ENCODE measurements at regions not wholly inside any gene's neighbourhood (a gene's known extent, or its start where the extent isn't known, plus 50 kb on each side); places are given as distances from the start of the nearest gene placed in this dataset.

- no peak overlapping the region for H3K9ac ChIP-seq (ENCODE audit: low read depth, low read length)
- no peaks in the 10 kb centered on the region for H3K36me3 ChIP-seq (ENCODE audit: insufficient read depth, low read length)
- no peaks in the 10 kb centered on the region for H3K9me3 ChIP-seq (ENCODE audit: control insufficient read depth, insufficient read depth, low read length)
- H3K4me1 ChIP-seq (ENCODE audit: insufficient read depth, low read length): no peaks in the 10 kb centered on the region
Observed at GRCh38 chr9:109934857-109935215, 154.8 kb downstream of the PALM2AKAP2 start.

- H3K36me3 ChIP-seq (ENCODE audit: insufficient read depth, low read length): no peaks in the 10 kb centered on the region
- no peaks in the 10 kb centered on the region for H3K4me1 ChIP-seq (ENCODE audit: insufficient read depth, low read length)
- H3K9me3 ChIP-seq (ENCODE audit: control insufficient read depth, insufficient read depth, low read length): no peaks in the 10 kb centered on the region
- no peak overlapping the region for H3K9ac ChIP-seq (ENCODE audit: low read depth, low read length)
Observed at GRCh38 chr9:109935406-109936087, 155.5 kb downstream of the PALM2AKAP2 start.

GRCh38 chr9:109937861-109938453 is 158.0 kb downstream of the PALM2AKAP2 start:
- Histone ChIP-seq H3K4me1 (ENCODE audit: insufficient read depth, low read length) (no peaks in the 10 kb centered on the region), H3K9ac (ENCODE audit: low read depth, low read length) (no peak overlapping the region), H3K36me3 (ENCODE audit: insufficient read depth, low read length) (no peaks in the 10 kb centered on the region), H3K9me3 (ENCODE audit: control insufficient read depth, insufficient read depth, low read length) (no peaks in the 10 kb centered on the region)

- Histone ChIP-seq H3K36me3 (ENCODE audit: insufficient read depth, low read length) (no peaks in the 10 kb centered on the region), H3K9me3 (ENCODE audit: control insufficient read depth, insufficient read depth, low read length) (no peaks in the 10 kb centered on the region), H3K9ac (ENCODE audit: low read depth, low read length) (no peak overlapping the region), H3K4me1 (ENCODE audit: insufficient read depth, low read length) (no peaks in the 10 kb centered on the region)
Observed at GRCh38 chr9:109939698-109940342, 159.8 kb downstream of the PALM2AKAP2 start.

- no peaks in the 10 kb centered on the region for H3K4me1 ChIP-seq (ENCODE audit: insufficient read depth, low read length)
- no peaks in the 10 kb centered on the region for H3K9me3 ChIP-seq (ENCODE audit: control insufficient read depth, insufficient read depth, low read length)
- H3K36me3 ChIP-seq (ENCODE audit: insufficient read depth, low read length): no peaks in the 10 kb centered on the region
- H3K9ac ChIP-seq (ENCODE audit: low read depth, low read length): no peak overlapping the region
Observed at GRCh38 chr9:109940561-109940960, 160.6 kb downstream of the PALM2AKAP2 start.

- H3K9ac ChIP-seq (ENCODE audit: low read depth, low read length): no peak overlapping the region
- no peaks in the 10 kb centered on the region for H3K36me3 ChIP-seq (ENCODE audit: insufficient read depth, low read length)
- no peaks in the 10 kb centered on the region for H3K9me3 ChIP-seq (ENCODE audit: control insufficient read depth, insufficient read depth, low read length)
- H3K4me1 ChIP-seq (ENCODE audit: insufficient read depth, low read length): no peaks in the 10 kb centered on the region
Observed at GRCh38 chr9:109941771-109942170, 161.8 kb downstream of the PALM2AKAP2 start.

GRCh38 chr9:109945573-109945972 is 165.6 kb downstream of the PALM2AKAP2 start:
- Histone ChIP-seq H3K4me1 (ENCODE audit: insufficient read depth, low read length) (no peaks in the 10 kb centered on the region), H3K36me3 (ENCODE audit: insufficient read depth, low read length) (no peaks in the 10 kb centered on the region), H3K9me3 (ENCODE audit: control insufficient read depth, insufficient read depth, low read length) (no peaks in the 10 kb centered on the region), H3K9ac (ENCODE audit: low read depth, low read length) (no peak overlapping the region)

GRCh38 chr9:109948453-109948852 is 168.5 kb downstream of the PALM2AKAP2 start:
- H3K4me1 ChIP-seq (ENCODE audit: insufficient read depth, low read length): no peaks in the 10 kb centered on the region

GRCh38 chr9:109950710-109951443 is 170.9 kb downstream of the PALM2AKAP2 start:
- Histone ChIP-seq H3K9me3 (ENCODE audit: control insufficient read depth, insufficient read depth, low read length) (no peaks in the 10 kb centered on the region), H3K36me3 (ENCODE audit: insufficient read depth, low read length) (no peaks in the 10 kb centered on the region), H3K4me1 (ENCODE audit: insufficient read depth, low read length) (no peaks in the 10 kb centered on the region), H3K9ac (ENCODE audit: low read depth, low read length) (no peak overlapping the region)

More at GRCh38 chr9:109948453-109948852, 168.5 kb downstream of the PALM2AKAP2 start:
- no peaks in the 10 kb centered on the region for H3K9me3 ChIP-seq (ENCODE audit: control insufficient read depth, insufficient read depth, low read length)
- H3K9ac ChIP-seq (ENCODE audit: low read depth, low read length): no peak overlapping the region
- H3K36me3 ChIP-seq (ENCODE audit: insufficient read depth, low read length): no peaks in the 10 kb centered on the region

GRCh38 chr9:109953300-109953699 is 173.3 kb downstream of the PALM2AKAP2 start:
- no peaks in the 10 kb centered on the region for H3K4me1 ChIP-seq (ENCODE audit: insufficient read depth, low read length)
- no peaks in the 10 kb centered on the region for H3K36me3 ChIP-seq (ENCODE audit: insufficient read depth, low read length)
- no peaks in the 10 kb centered on the region for H3K9me3 ChIP-seq (ENCODE audit: control insufficient read depth, insufficient read depth, low read length)
- no peak overlapping the region for H3K9ac ChIP-seq (ENCODE audit: low read depth, low read length)

- no peaks in the 10 kb centered on the region for H3K4me1 ChIP-seq (ENCODE audit: insufficient read depth, low read length)
- H3K9me3 ChIP-seq (ENCODE audit: control insufficient read depth, insufficient read depth, low read length): no peaks in the 10 kb centered on the region
Observed at GRCh38 chr9:109953813-109954497, 174.0 kb downstream of the PALM2AKAP2 start.

GRCh38 chr9:109956717-109957440 is 176.9 kb downstream of the PALM2AKAP2 start:
- no peaks in the 10 kb centered on the region for H3K4me1 ChIP-seq (ENCODE audit: insufficient read depth, low read length)
- no peak overlapping the region for H3K9ac ChIP-seq (ENCODE audit: low read depth, low read length)
- no peaks in the 10 kb centered on the region for H3K36me3 ChIP-seq (ENCODE audit: insufficient read depth, low read length)
- H3K9me3 ChIP-seq (ENCODE audit: control insufficient read depth, insufficient read depth, low read length): no peaks in the 10 kb centered on the region

More at GRCh38 chr9:109953813-109954497, 174.0 kb downstream of the PALM2AKAP2 start:
- H3K36me3 ChIP-seq (ENCODE audit: insufficient read depth, low read length): no peaks in the 10 kb centered on the region
- H3K9ac ChIP-seq (ENCODE audit: low read depth, low read length): no peak overlapping the region

- no peaks in the 10 kb centered on the region for H3K9me3 ChIP-seq (ENCODE audit: control insufficient read depth, insufficient read depth, low read length)
- no peaks in the 10 kb centered on the region for H3K36me3 ChIP-seq (ENCODE audit: insufficient read depth, low read length)
- no peaks in the 10 kb centered on the region for H3K4me1 ChIP-seq (ENCODE audit: insufficient read depth, low read length)
- H3K9ac ChIP-seq (ENCODE audit: low read depth, low read length): no peak overlapping the region
Observed at GRCh38 chr9:109959679-109960078, 179.7 kb downstream of the PALM2AKAP2 start.
